ENCODE measurements at regions not wholly inside any gene's neighbourhood (a gene's known extent, or its start where the extent isn't known, plus 50 kb on each side); places are given as distances from the start of the nearest gene placed in this dataset.

DNA sequence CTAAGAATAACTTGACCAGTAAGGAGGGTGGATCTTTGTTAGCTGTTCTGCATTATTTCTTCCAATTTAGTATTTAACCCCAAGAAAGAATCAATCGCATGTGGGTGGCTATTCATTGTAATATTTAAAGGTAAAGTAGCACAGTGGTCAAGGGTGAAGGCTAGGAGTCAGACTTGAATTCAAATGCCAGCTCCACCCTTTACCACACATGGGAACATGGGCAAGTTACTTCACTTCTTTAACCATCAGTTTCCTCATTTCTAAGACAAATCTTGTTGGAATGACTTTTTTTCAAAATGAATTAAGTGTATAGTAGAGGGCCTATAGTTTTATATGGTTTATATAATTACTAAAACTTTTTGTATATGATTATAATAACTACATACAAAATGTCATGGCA lies 71.3 kb upstream of the S1PR1 start:
- no peak for DNase-seq
- Mint-ChIP-seq H3K27ac (no peak overlapping the region), H3K4me1 (no peaks in the 10 kb centered on the region), H3K4me3 (no peak overlapping the region), H3K36me3 (no peaks in the 10 kb centered on the region), H3K9me3 (peaks cover 0 to 2% (median 0%) of the 10 kb centered on the region in 6 donors), H3K27me3 (ENCODE audit: low read depth in 3 of 3) (peaks cover 0 to 2% (median 0%) of the 10 kb centered on the region in 3 donors)

DNA sequence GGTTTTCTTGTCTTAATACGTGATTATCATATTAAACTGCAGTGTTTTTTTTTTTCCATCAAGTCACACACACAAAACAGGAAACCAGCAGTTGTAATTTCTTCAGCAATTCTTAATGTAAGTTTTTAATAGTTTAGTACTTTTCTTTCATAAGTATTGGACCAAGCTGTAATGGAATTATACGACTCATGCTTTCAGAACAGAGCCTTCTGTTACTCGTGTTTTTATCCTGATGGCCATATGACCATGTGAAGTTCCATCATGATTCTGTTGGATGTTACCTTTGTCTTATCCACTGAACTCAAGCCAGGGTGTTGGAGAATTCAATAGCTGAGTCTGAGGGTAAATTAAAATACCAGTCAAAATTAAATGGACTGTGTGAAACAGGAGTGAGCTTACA lies 72.0 kb upstream of the S1PR1 start:
- H3K27me3 Mint-ChIP-seq (ENCODE audit: low read depth in 3 of 3) = peaks cover 0 to 2% (median 0%) of the 10 kb centered on the region in 3 donors

DNA sequence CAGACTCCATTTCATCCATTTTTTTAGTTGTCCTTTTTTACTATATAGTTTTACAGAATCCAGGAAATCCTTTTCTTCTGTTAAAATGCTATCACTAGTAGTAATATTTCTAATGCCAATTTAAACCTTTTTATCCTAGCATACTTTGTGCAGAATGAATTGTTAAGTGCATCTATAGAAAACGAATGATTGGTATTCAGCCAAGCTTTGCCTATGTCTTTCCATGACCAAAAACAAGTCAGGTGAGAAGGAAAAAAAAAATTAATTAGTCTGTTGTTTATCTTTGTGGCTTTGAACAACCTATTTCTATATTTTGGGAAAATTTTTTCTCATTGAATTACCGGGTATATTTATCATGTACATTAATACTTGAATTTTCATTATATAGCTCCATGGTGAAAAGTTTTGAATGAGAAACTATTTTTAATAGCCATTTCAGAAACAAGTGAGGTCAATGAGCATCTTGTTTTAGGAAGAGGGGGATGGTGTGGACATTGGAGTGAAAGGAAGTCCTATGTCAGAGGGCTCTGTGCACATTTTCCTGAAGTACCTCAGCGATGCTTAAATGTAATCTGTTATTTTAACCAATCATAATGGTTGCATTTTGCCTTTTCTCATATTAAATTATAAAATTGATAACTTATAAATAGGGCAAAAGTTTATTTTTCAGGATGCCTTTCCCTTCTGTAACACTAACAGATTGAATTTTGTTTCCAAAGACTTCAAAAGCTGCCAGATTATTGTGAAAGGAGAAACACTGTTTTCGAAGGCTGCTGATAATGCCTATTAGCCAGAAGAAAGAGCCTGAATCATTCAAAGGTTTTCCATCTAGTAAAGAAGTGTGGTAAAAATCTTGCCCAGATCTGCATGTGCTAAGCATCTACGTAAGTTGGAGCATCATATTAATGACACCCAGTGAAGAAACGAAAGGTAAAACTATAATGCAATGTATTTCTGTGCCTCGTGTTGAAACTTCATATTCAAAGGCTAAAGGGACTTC lies 73.8 kb upstream of the S1PR1 start:
- H3K9me3 Mint-ChIP-seq = peaks cover 0 to 3% (median 0%) of the 10 kb centered on the region in 6 donors
- H3K36me3 Mint-ChIP-seq = no peaks in the 10 kb centered on the region
- no peak overlapping the region for H3K27ac Mint-ChIP-seq
- peaks cover 0 to 2% (median 0%) of the 10 kb centered on the region in 3 donors for H3K27me3 Mint-ChIP-seq (ENCODE audit: low read depth in 3 of 3)
- no peak overlapping the region for H3K4me3 Mint-ChIP-seq
- DNase-seq = no peak
- no peaks in the 10 kb centered on the region for H3K4me1 Mint-ChIP-seq

More for the DNA sequence above, 72.0 kb upstream of the S1PR1 start:
- no peak for DNase-seq
- Mint-ChIP-seq H3K4me3 (no peak overlapping the region), H3K9me3 (peaks cover 0 to 3% (median 0%) of the 10 kb centered on the region in 6 donors), H3K36me3 (no peaks in the 10 kb centered on the region), H3K4me1 (no peaks in the 10 kb centered on the region), H3K27ac (no peak overlapping the region)

DNA sequence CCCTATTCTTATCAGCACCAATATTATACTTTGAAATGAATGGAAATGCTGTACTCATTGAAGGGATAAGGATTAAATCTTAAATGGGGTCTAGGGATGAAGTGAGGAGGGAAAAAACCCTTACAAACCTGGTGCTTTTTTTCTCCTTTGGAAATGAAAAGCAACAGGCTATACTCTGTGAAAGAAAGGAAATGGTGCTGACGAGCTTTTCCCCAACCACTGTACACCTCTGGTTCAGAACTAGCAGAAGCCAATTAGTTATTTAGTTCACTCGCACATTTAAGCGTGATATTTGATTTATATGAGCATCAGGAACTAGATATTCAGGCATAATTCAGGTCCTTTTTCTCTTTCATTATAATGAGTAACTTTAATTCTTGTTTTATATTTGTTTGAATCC lies 74.5 kb upstream of the S1PR1 start:
- peaks cover 0 to 3% (median 0%) of the 10 kb centered on the region in 6 donors for H3K9me3 Mint-ChIP-seq
- peaks cover 0 to 3% (median 0%) of the 10 kb centered on the region in 3 donors for H3K27me3 Mint-ChIP-seq (ENCODE audit: low read depth in 3 of 3)
- H3K27ac Mint-ChIP-seq = no peak overlapping the region
- H3K4me3 Mint-ChIP-seq = no peak overlapping the region
- H3K4me1 Mint-ChIP-seq = no peaks in the 10 kb centered on the region
- H3K36me3 Mint-ChIP-seq = no peaks in the 10 kb centered on the region
- no peak for DNase-seq

DNA sequence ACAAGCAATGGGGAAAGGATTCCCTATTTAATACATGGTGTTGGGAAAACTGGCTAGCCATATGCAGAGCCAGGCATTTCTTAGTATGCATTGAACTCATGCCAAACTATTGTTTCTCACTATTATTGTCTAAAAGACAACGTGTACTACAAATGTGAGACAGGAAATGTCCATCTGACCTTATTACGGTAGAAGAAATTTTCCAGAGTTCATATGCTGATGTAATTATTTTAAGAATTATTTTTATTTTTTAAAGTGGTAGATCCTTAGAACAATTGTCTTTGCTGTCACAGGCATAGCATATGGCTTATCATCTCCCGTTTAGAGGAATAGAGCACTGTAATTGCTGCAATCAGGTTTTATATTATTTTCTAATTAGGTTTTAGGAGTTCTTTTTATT lies 75.2 kb upstream of the S1PR1 start:
- no peaks in the 10 kb centered on the region for H3K4me1 Mint-ChIP-seq
- no peak overlapping the region for H3K27ac Mint-ChIP-seq
- H3K27me3 Mint-ChIP-seq (ENCODE audit: low read depth in 3 of 3) = peaks cover 0 to 3% (median 0%) of the 10 kb centered on the region in 3 donors
- H3K9me3 Mint-ChIP-seq = peaks cover 0 to 3% (median 0%) of the 10 kb centered on the region in 6 donors
- H3K36me3 Mint-ChIP-seq = no peaks in the 10 kb centered on the region
- DNase-seq = no peak
- H3K4me3 Mint-ChIP-seq = no peak overlapping the region

DNA sequence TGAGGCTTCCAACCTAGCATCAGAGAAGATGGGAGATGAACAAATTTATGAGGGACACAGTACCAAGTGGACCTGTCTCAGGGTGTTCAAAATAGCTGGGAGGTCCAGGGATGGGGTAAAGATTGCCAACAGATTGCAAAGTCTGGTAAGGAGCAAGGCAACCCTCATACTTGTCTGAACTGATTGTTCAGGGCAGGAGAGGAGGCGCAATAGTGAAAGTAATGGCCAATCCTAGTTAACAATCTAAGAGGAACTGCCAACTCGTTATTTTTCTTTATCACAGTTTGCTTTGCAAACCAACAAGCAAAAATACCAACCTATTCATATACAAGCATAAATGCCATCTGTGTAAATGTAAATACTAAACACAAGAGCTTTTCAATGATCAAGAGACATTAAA lies 78.4 kb upstream of the S1PR1 start:
- Mint-ChIP-seq H3K4me1 (no peaks in the 10 kb centered on the region), H3K4me3 (no peak overlapping the region), H3K27me3 (ENCODE audit: low read depth in 3 of 3) (peaks cover 0 to 3% (median 0%) of the 10 kb centered on the region in 3 donors), H3K9me3 (peaks cover 0 to 3% (median 0%) of the 10 kb centered on the region in 6 donors), H3K36me3 (no peaks in the 10 kb centered on the region), H3K27ac (no peak overlapping the region)
- no peak for DNase-seq

DNA sequence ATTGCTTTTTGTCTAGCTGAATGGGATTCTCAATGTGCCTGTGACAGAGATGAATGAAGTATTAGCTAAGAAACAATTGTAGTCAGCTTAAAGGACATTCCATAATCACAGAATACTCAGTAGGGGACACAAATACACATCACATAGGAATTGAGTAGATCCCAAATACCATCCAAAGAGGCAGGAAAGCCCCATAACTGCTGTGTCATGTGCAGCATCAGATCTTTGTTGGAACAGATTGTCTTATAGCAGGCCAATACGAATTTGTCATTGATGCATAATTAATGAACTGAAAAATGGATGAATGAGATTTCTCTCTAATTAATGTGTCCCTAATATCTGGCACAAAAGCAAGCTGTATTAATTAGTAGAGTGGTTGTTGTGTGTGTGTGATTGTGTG lies 82.3 kb upstream of the S1PR1 start:
- H3K4me1 Mint-ChIP-seq = no peaks in the 10 kb centered on the region
- no peaks in the 10 kb centered on the region for H3K9me3 Mint-ChIP-seq
- no peak overlapping the region for H3K27ac Mint-ChIP-seq
- peaks cover 0 to 3% (median 0%) of the 10 kb centered on the region in 3 donors for H3K27me3 Mint-ChIP-seq (ENCODE audit: low read depth in 3 of 3)
- DNase-seq = no peak
- no peak overlapping the region for H3K4me3 Mint-ChIP-seq
- H3K36me3 Mint-ChIP-seq = no peaks in the 10 kb centered on the region

DNA sequence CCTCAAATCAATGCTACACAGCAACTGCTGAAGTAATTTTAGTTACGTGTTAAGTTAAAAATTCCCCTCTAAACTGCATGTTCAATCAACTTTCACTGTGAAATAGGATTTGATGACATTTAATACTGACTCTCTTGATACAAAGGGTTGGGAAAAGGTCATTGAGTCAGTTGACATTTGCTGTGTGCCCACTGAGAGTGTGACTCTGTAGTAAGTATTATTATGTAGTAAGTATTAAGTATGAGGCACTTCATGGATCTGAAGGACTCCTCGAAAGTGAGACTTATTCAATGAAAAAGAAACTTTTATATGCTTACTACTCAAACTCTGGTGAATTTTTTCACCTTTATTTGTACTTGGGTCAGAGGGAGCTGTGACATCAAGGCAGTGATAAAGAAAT lies 83.1 kb upstream of the S1PR1 start:
- no peaks in the 10 kb centered on the region for H3K4me1 Mint-ChIP-seq
- no peak overlapping the region for H3K27ac Mint-ChIP-seq

DNA sequence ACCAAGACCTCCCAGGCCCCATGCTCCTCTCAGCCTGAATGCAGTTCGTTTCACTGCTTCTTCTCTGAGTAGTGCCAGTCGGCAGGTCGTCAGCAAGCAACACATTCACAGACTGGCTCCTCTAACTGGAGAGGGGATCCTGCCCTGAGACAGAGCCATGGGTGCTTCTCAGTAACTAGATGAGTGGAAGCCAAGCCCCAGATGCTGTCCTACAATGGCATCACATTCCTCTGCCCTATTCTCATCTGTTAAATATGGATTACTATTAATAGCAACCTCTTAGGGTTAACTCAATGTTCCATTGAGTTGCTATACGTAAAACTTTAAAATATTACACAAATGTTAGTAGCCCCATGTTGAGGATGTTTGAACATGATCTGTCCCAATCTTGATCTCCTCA lies 84.2 kb upstream of the S1PR1 start:
- Mint-ChIP-seq H3K4me1 (no peaks in the 10 kb centered on the region), H3K36me3 (no peaks in the 10 kb centered on the region), H3K27ac (no peak overlapping the region), H3K27me3 (ENCODE audit: low read depth in 3 of 3) (no peaks in the 10 kb centered on the region), H3K4me3 (no peak overlapping the region), H3K9me3 (no peaks in the 10 kb centered on the region)
- no peak for DNase-seq

More for the DNA sequence above, 83.1 kb upstream of the S1PR1 start:
- no peaks in the 10 kb centered on the region for H3K9me3 Mint-ChIP-seq
- no peak for DNase-seq
- peaks cover 0 to 3% (median 0%) of the 10 kb centered on the region in 3 donors for H3K27me3 Mint-ChIP-seq (ENCODE audit: low read depth in 3 of 3)
- H3K4me3 Mint-ChIP-seq = no peak overlapping the region
- H3K36me3 Mint-ChIP-seq = no peaks in the 10 kb centered on the region

DNA sequence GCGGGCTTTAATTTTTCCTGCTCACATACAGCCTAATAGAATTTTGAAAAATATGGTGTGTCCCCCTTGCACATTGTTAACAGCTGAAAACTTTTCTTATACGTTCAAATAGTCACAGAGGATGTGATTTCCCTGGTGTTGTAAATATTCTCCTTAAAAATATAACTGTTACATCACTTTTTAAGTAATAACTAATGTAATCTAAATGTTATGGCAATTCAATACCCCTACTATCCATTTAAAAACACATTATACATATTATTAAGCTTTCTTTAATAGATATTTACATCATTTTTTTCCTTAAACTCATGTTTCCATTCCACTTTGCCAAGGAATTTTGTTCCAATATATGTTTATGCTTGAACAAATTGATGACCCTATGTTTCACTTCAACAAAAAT lies 85.5 kb upstream of the S1PR1 start:
- Mint-ChIP-seq H3K9me3 (no peaks in the 10 kb centered on the region), H3K27me3 (ENCODE audit: low read depth in 3 of 3) (no peaks in the 10 kb centered on the region)

DNA sequence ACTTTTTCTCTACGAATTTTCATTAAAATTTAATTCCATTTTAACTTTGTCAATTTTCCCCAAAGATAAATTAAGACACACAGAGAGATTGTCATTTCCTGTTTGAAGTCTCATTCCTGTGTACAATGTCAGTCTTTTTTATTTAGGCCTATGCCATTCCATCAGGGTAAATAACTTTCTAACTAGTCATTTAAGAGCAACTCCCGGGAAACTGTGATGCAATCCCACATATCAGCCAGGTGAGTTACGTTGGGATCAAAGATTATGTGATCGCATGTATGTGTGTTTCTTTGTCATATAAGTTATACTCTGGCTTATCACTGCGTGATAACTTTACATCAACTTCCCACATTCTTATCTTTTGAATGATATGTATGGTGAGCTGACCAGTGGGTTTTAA lies 86.1 kb upstream of the S1PR1 start:
- H3K4me1 Mint-ChIP-seq = no peaks in the 10 kb centered on the region
- no peak overlapping the region for H3K4me3 Mint-ChIP-seq
- DNase-seq = no peak
- H3K27me3 Mint-ChIP-seq (ENCODE audit: low read depth in 3 of 3) = no peaks in the 10 kb centered on the region
- H3K9me3 Mint-ChIP-seq = no peaks in the 10 kb centered on the region
- H3K36me3 Mint-ChIP-seq = peaks cover 0 to 4% (median 0%) of the 10 kb centered on the region in 3 donors
- H3K27ac Mint-ChIP-seq = no peak overlapping the region

More for the DNA sequence above, 85.5 kb upstream of the S1PR1 start:
- Mint-ChIP-seq H3K4me3 (no peak overlapping the region), H3K36me3 (no peaks in the 10 kb centered on the region), H3K4me1 (no peaks in the 10 kb centered on the region), H3K27ac (no peak overlapping the region)
- no peak for DNase-seq

DNA sequence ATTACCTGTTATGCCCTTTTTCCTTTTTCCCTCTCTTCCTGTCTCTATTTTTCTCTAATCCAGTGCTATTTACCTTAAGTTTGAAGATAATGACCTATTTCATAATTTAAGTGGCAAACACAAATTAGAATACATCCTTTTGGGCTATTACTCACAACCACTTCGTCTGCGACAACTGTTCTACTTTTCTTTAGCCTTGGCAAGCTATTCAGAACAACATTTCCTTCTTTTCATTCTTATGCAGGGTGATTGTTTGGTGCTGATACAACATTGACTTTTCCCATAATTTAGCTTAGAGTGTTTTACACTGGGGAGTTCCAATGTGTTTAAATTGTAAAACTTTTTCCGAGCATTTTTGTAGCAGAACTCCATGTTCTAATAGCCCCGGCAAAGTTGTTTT lies 86.6 kb upstream of the S1PR1 start:
- no peak for DNase-seq
- Mint-ChIP-seq H3K36me3 (peaks cover 0 to 4% (median 0%) of the 10 kb centered on the region in 3 donors), H3K27me3 (ENCODE audit: low read depth in 3 of 3) (no peaks in the 10 kb centered on the region), H3K4me1 (no peaks in the 10 kb centered on the region), H3K27ac (no peak overlapping the region), H3K4me3 (no peak overlapping the region), H3K9me3 (no peaks in the 10 kb centered on the region)

DNA sequence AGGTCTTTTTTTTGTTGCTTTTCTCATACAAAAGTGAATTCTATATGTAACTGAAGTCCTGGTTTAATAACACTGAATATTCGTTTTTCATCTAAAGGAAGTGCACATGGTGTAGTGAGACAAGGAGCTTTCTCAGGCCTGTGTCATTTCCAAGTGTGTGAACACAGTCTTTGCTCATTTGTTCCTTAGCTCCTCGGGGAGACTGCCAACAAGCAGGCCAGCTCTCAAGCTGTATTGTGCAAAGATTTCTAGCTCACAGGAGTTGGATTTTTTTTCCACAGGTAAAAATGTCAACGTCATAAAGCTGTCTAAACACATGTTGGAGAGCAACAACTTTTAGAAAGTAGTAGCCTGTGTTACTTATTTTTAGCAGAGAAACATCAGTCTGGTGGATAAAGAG lies 87.8 kb upstream of the S1PR1 start:
- Mint-ChIP-seq H3K9me3 (no peaks in the 10 kb centered on the region), H3K27ac (no peak overlapping the region), H3K4me3 (no peak overlapping the region), H3K4me1 (no peaks in the 10 kb centered on the region), H3K36me3 (peaks cover 0 to 4% (median 0%) of the 10 kb centered on the region in 3 donors), H3K27me3 (ENCODE audit: low read depth in 3 of 3) (no peaks in the 10 kb centered on the region)
- no peak for DNase-seq

DNA sequence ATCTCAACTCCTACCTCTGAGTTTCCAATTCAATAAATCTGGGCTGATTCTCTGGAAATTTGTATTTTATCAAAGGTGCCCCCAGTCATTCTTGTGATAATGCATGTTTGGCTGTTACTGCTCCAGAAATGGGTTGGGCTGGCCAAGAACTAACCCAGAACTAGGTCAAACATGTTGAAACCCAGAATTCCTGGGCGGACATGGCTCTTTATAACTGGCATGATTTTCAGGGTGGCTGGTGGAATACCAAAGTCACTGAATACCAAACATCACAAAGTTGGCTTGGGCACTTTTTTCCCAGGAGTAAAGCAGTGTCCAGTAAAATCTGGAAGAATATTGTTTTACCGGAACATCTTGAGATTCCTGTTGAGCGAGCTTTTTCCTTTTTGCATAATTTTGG lies 89.4 kb upstream of the S1PR1 start:
- no peak overlapping the region for H3K27ac Mint-ChIP-seq
- H3K4me3 Mint-ChIP-seq = no peak overlapping the region
- H3K4me1 Mint-ChIP-seq = no peaks in the 10 kb centered on the region
- H3K36me3 Mint-ChIP-seq = peaks cover 0 to 4% (median 0%) of the 10 kb centered on the region in 3 donors
- H3K9me3 Mint-ChIP-seq = no peaks in the 10 kb centered on the region
- DNase-seq = no peak
- no peaks in the 10 kb centered on the region for H3K27me3 Mint-ChIP-seq (ENCODE audit: low read depth in 3 of 3)
